Upper lobe of left lung (tissue), 6 donors: ENCODE measurements at regions not wholly inside any gene's neighbourhood (a gene's known extent, or its start where the extent isn't known, plus 50 kb on each side); places are given as distances from the start of the nearest gene placed in this dataset.

Source experiments
- ATAC-seq, 2 donors: fragments of 200-7000 bp; cut with Tn5 transposase; one replicate each; pipeline ENCODE4 v1.9.1; 2022; ENCODE audit warnings: mild to moderate bottlenecking in 2 of 2, moderate library complexity in 2 of 2; ENCODE audit not compliant: low FRiP score in 2 of 2
- DNase-seq, 2 donors: peaks; one replicate each; pipeline ENCODE4 v3.0.0-alpha.2; 2019 to 2020
- H3K27ac ChIP-seq, 4 donors: fragments of 200-600 bp; sonication (generic); one replicate each; pipeline ENCODE4 v1.5.1; 2016 to 2019
- H3K27me3 ChIP-seq, 4 donors: fragments of 200-600 bp; sonication (generic); one replicate each; pipeline ENCODE4 v1.5.1; 2017 to 2019
- H3K36me3 ChIP-seq, 4 donors: fragments of 200-600 bp; sonication (generic); one replicate each; pipeline ENCODE4 v1.5.1; 2016 to 2019
- H3K4me1 ChIP-seq, 4 donors: fragments of 200-600 bp; sonication (generic); one replicate each; pipeline ENCODE4 v1.5.1; 2018 to 2019
- H3K4me3 ChIP-seq, 4 donors: fragments of 200-600 bp; sonication (generic); one replicate each; pipeline ENCODE4 v1.5.1; 2017 to 2019; ENCODE audit warnings: mild to moderate bottlenecking in 2 of 4, moderate library complexity in 1 of 4
- H3K9me3 ChIP-seq, 4 donors: fragments of 200-600 bp; sonication (generic); one replicate each; pipeline ENCODE4 v1.5.1; 2018 to 2019
- EP300 ChIP-seq, 4 donors: sonication (generic); formaldehyde crosslinking; IDR thresholded peaks; one replicate each; pipeline ENCODE4 v1.5.1; 2017; ENCODE audit warnings: antibody characterized with exemption in 4 of 4, control low read depth in 2 of 4
- POLR2A ChIP-seq, 4 donors: fragments of 450-650 bp; IDR thresholded peaks; one replicate each; pipeline ENCODE4 v1.5.1; 2016 to 2017; ENCODE audit warnings: antibody characterized with exemption in 4 of 4, mild to moderate bottlenecking in 2 of 4
- POLR2AphosphoS5 ChIP-seq, 2 donors: sonication (generic); formaldehyde crosslinking; IDR thresholded peaks; one replicate each; pipeline ENCODE4 v1.5.1; 2017; ENCODE audit warnings: antibody characterized with exemption in 2 of 2
- WGBS, 2 donors: methylation state at CpG; one replicate each; pipeline ENCODE4 v1.1.5; 2017 to 2018; 5-methylcytosine and 5-hydroxymethylcytosine counted together
- TF ChIP-seq, protein P1 (sequence below), 6 experiments: fragments of 450-650 bp in 4 of 6; fragments of 200-600 bp in 2 of 6; sonication (generic) in 2 of 6; IDR thresholded peaks; one replicate each; pipeline ENCODE4 v1.5.1; 2016 to 2019; ENCODE audit warnings: antibody characterized with exemption in 6 of 6
- donor health status: DM: no; HTN: no; CAD: no; lungs with moderate emphysema.
- donor health status: DM: no; HTN: yes; CAD: no; lungs with severe emphysema.

DNA sequence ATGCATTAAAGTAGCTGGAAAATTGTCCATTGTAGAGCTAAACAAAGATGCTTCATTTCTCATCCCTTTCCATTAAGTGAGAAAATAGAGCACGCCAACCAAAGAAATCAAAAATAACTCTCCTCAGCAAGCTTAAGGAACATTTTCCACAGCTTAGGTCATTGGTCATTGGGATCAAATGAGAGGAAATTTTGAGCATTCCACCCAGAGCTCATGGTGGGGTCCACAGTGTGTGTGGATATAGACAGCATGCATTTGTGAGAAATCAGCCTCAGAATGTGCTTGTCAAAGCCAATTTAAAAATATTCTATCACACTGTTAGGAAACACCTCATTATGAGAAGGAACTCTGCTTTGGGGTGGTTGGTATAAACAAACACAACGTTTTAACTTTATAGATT lies 97.2 kb downstream of the HDGFL1 start:
- no peaks in the 10 kb centered on the region for H3K4me1 ChIP-seq
- no peak for TF ChIP-seq POLR2A (IDR thresholded peaks at IDR 0.05)
- no peak for TF ChIP-seq POLR2AphosphoS5 (IDR thresholded peaks at IDR 0.05)
- TF ChIP-seq EP300 (IDR thresholded peaks at IDR 0.05), result no peak
- TF ChIP-seq, protein P1, sequence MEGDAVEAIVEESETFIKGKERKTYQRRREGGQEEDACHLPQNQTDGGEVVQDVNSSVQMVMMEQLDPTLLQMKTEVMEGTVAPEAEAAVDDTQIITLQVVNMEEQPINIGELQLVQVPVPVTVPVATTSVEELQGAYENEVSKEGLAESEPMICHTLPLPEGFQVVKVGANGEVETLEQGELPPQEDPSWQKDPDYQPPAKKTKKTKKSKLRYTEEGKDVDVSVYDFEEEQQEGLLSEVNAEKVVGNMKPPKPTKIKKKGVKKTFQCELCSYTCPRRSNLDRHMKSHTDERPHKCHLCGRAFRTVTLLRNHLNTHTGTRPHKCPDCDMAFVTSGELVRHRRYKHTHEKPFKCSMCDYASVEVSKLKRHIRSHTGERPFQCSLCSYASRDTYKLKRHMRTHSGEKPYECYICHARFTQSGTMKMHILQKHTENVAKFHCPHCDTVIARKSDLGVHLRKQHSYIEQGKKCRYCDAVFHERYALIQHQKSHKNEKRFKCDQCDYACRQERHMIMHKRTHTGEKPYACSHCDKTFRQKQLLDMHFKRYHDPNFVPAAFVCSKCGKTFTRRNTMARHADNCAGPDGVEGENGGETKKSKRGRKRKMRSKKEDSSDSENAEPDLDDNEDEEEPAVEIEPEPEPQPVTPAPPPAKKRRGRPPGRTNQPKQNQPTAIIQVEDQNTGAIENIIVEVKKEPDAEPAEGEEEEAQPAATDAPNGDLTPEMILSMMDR (IDR thresholded peaks at IDR 0.05), result no peak
- H3K4me3 ChIP-seq, result no peak overlapping the region
- H3K36me3 ChIP-seq, result no peaks in the 10 kb centered on the region
- no peaks in the 10 kb centered on the region for H3K27me3 ChIP-seq
- no peak overlapping the region for H3K27ac ChIP-seq
- no peaks in the 10 kb centered on the region for H3K9me3 ChIP-seq
- DNase-seq (no peak), ATAC-seq (no peak)
- whole genome bisulfite sequencing, 2 donors, result 60 to 70% methylated on average over 2 of the region's 2 CpGs

DNA sequence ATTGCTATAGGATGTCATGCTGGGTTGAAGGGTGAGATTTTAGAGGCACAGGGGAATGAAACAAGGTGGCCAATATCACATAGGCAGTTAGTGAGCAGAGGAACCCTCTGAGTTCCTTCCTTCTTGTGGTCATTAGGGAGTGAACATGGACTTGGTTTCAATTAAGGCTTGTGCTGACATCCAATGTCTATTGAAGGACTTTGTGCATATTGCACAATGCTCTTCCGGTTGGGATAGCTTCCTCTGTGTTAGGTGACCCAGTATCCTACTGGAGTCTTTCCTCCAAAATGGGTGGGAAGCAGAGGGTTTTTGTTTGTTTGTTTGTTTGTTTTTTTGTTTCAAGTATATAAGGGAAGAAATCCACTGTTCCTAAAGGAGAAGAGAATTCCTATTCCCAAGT lies 98.5 kb downstream of the HDGFL1 start:
- 38 to 59% methylated on average over 1 of the region's 1 CpG for WGBS, 2 donors
- no peak for TF ChIP-seq POLR2AphosphoS5 (IDR thresholded peaks at IDR 0.05)

DNA sequence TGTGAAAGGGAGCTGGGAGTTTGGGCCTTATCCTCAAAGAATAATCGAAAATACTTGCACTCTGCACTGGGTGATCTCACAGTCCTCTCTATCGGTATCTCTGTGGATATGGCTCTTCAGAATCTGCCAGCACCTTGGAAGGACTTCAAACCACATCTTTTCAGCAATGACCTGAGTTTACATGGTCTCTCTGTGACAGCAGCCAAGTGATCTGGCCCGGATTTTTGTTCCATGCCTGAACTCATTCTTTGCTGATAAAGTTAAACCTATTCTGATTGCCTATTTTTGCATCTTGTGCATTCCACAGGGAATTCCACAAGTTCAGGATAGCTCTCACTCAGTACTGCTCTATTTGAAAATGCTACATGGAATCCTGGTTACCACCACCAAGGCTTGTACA lies 98.9 kb downstream of the HDGFL1 start:
- Histone ChIP-seq H3K4me3 (no peak overlapping the region), H3K36me3 (no peaks in the 10 kb centered on the region), H3K9me3 (no peaks in the 10 kb centered on the region), H3K27me3 (no peaks in the 10 kb centered on the region), H3K27ac (no peak overlapping the region), H3K4me1 (no peaks in the 10 kb centered on the region)
- TF ChIP-seq POLR2A (IDR thresholded peaks at IDR 0.05) (no peak), POLR2AphosphoS5 (IDR thresholded peaks at IDR 0.05) (no peak), EP300 (IDR thresholded peaks at IDR 0.05) (no peak)
- TF ChIP-seq, protein P1 (IDR thresholded peaks at IDR 0.05), result no peak
- no peak for DNase-seq
- 45 to 70% methylated on average over 3 of the region's 3 CpGs for WGBS, 2 donors
- peak in 1 of 2 donors; percentile 50 for ATAC-seq

More for the DNA sequence above, 98.5 kb downstream of the HDGFL1 start:
- Histone ChIP-seq H3K4me3 (no peak overlapping the region), H3K27ac (no peak overlapping the region), H3K4me1 (no peaks in the 10 kb centered on the region), H3K27me3 (no peaks in the 10 kb centered on the region), H3K9me3 (no peaks in the 10 kb centered on the region), H3K36me3 (no peaks in the 10 kb centered on the region)
- no peak for DNase-seq
- ATAC-seq, result peak in 1 of 2 donors; percentile 26

- H3K27ac ChIP-seq, result no peak overlapping the region
- no peaks in the 10 kb centered on the region for H3K36me3 ChIP-seq
- no peak overlapping the region for H3K4me3 ChIP-seq
- no peaks in the 10 kb centered on the region for H3K9me3 ChIP-seq
- ATAC-seq, result no peak
- 71 to 77% methylated on average over 3 of the region's 3 CpGs for WGBS, 2 donors
- no peaks in the 10 kb centered on the region for H3K27me3 ChIP-seq
- no peak for DNase-seq
- no peak for TF ChIP-seq EP300 (IDR thresholded peaks at IDR 0.05)
- no peak for TF ChIP-seq POLR2A (IDR thresholded peaks at IDR 0.05)
- no peaks in the 10 kb centered on the region for H3K4me1 ChIP-seq
Measured at GRCh38 chr6:22668717-22669116, 99.4 kb downstream of the HDGFL1 start.

DNA sequence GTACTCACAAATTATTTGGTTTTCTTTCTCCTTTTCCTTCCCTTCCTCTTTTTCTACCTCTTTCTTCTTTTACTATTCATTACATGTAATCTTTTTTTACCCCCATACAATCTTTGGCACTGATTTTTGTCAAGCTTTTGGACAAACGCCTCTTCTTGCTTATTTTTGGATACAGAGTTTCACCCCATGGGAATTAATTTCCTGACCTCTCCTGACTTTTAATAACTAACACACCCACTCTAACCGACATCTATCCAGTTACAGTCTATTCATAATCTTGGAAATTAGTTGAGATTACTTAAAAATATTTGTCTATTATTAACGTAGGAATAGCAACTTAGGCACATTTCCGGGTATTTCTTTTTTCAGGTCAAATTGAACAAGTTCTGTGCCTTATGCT lies 101.2 kb downstream of the HDGFL1 start:
- H3K4me1 ChIP-seq, result no peaks in the 10 kb centered on the region
- WGBS, 2 donors, result 63 to 76% methylated on average over 4 of the region's 4 CpGs
- no peaks in the 10 kb centered on the region for H3K27me3 ChIP-seq
- H3K4me3 ChIP-seq, result no peak overlapping the region
- H3K36me3 ChIP-seq, result no peaks in the 10 kb centered on the region
- TF ChIP-seq, protein P1 (IDR thresholded peaks at IDR 0.05), result no peak
- TF ChIP-seq POLR2A (IDR thresholded peaks at IDR 0.05), result no peak
- TF ChIP-seq EP300 (IDR thresholded peaks at IDR 0.05), result no peak
- no peak for TF ChIP-seq POLR2AphosphoS5 (IDR thresholded peaks at IDR 0.05)
- H3K9me3 ChIP-seq, result no peaks in the 10 kb centered on the region
- DNase-seq (no peak), ATAC-seq (no peak)
- no peak overlapping the region for H3K27ac ChIP-seq

DNA sequence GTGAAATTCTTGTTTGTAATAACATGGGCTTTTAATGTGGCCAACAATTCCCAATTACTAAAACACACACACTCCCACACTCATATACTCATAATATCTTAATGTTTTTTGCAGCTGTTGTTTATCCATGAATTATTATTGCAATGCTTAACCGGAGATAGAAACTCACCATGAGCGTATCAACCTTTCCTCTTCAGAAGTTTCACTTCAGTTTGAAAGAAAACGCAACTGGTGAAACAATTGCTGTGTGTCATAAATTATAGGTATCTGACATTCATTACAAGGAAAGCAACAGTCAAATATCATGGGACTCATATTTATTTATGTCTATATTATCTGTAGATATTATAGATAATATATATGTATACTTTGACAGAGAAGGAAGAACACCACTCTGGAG lies 104.1 kb downstream of the HDGFL1 start:
- H3K27ac ChIP-seq, result no peak overlapping the region
- DNase-seq, result no peak
- WGBS, 2 donors, result 64 to 66% methylated on average over 3 of the region's 3 CpGs
- no peaks in the 10 kb centered on the region for H3K4me1 ChIP-seq
- H3K36me3 ChIP-seq, result no peaks in the 10 kb centered on the region
- H3K9me3 ChIP-seq, result no peaks in the 10 kb centered on the region
- no peaks in the 10 kb centered on the region for H3K27me3 ChIP-seq
- no peak overlapping the region for H3K4me3 ChIP-seq
- no peak for TF ChIP-seq EP300 (IDR thresholded peaks at IDR 0.05)
- TF ChIP-seq POLR2AphosphoS5 (IDR thresholded peaks at IDR 0.05), result no peak
- TF ChIP-seq, protein P1 (IDR thresholded peaks at IDR 0.05), result no peak
- TF ChIP-seq POLR2A (IDR thresholded peaks at IDR 0.05), result no peak
- ATAC-seq, result no peak
